IgD-negative memory B cell (primary cell): ENCODE measurements at regions not wholly inside any gene's neighbourhood (a gene's known extent, or its start where the extent isn't known, plus 50 kb on each side); places are given as distances from the start of the nearest gene placed in this dataset.

ENCODE experiments used
- H3K27ac Mint-ChIP-seq, 3 donors: one replicate each; pipeline ENCODE4 v1.8.0; 2020 to 2022; ENCODE audit warnings: mild to moderate bottlenecking in 3 of 3, mixed read lengths in 3 of 3, moderate library complexity in 1 of 3
- H3K27me3 Mint-ChIP-seq: one replicate; pipeline ENCODE4 v1.8.0; 2021; ENCODE audit warnings: mixed read lengths
- H3K36me3 Mint-ChIP-seq: one replicate; pipeline ENCODE4 v1.8.0; 2020; ENCODE audit warnings: mild to moderate bottlenecking, mixed read lengths
- H3K4me1 Mint-ChIP-seq, 3 donors: one replicate each; pipeline ENCODE4 v1.8.0; 2020 to 2022; ENCODE audit warnings: mixed read lengths in 3 of 3, mild to moderate bottlenecking in 1 of 3
- H3K4me3 Mint-ChIP-seq, 4 donors: one replicate each; pipeline ENCODE4 v1.8.0; 2020 to 2022; ENCODE audit warnings: mild to moderate bottlenecking in 4 of 4, mixed read lengths in 4 of 4, moderate library complexity in 3 of 4
- H3K9me3 Mint-ChIP-seq, 3 donors: one replicate each; pipeline ENCODE4 v1.8.0; 2020 to 2021; ENCODE audit warnings: mixed read lengths in 3 of 3, mild to moderate bottlenecking in 1 of 3

DNA sequence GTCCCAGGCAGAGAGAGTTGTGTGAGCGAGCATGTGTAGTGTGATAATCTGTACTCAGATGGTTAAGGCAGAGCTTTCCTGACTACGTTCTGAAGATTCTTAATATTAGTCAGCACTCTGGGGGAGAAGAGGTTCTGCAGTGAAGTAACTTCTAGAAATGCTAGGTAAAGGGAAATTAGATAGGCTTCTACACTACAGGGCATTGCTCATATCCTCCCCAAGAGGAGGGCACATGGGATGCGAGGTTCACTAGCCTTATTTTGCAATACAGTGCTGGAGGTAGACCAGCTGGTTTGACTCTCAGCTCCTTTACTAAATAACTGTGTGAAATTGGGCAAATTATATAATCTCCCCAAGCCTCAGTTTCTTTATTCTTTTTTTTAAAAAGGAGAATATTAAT is 300.3 kb upstream of the PDZRN3 start:
- Mint-ChIP-seq H3K4me1 (no peaks in the 10 kb centered on the region), H3K4me3 (no peak overlapping the region), H3K9me3 (peaks cover 6 to 24% (median 7%) of the 10 kb centered on the region in 3 donors), H3K27ac (no peak overlapping the region), H3K36me3 (no peaks in the 10 kb centered on the region), H3K27me3 (no peaks in the 10 kb centered on the region)

DNA sequence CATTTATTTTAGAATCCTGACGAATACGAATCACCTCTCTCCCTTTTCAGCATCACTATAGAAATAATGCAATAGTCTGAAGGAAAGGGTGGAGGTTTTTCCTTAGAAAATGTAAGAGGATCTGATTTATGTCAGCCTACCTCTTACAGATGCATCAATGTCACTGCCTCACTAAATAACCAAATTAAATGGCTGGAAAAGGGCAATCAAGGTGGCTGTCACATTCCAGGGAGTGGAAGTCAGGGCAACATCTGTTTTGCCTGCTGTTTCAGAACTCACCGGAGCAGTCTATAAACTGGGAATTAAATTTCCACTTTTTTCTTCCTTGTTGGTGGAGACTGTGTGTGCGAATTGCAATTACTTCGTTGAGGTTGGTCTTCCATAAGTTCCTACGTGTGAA is 299.3 kb upstream of the PDZRN3 start:
- Mint-ChIP-seq H3K4me1 (no peaks in the 10 kb centered on the region), H3K27ac (no peak overlapping the region), H3K4me3 (no peak overlapping the region)

DNA sequence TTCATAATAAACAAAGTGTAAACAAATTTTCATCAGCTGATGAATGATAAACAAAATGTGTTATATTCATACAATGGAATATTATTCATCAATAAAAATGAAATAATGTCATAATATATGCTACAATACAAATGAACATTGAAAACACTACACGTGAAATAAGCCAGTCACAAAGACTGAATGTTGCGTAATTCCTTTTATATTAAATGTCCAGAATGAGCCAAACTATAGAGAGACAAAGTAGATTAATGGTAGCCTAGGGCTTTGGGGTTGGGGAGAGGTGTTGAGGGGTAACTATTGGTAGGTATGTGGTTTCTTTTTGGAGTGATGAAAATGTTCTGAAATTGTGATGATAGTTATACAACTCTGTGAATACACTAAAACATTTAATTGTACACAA is 292.9 kb upstream of the PDZRN3 start:
- H3K36me3 Mint-ChIP-seq = no peaks in the 10 kb centered on the region
- H3K27me3 Mint-ChIP-seq = no peaks in the 10 kb centered on the region
- H3K4me3 Mint-ChIP-seq = no peak overlapping the region
- H3K27ac Mint-ChIP-seq = no peak overlapping the region
- H3K9me3 Mint-ChIP-seq = peaks cover 3 to 11% (median 3%) of the 10 kb centered on the region in 3 donors
- H3K4me1 Mint-ChIP-seq = no peaks in the 10 kb centered on the region

More for the DNA sequence above, 299.3 kb upstream of the PDZRN3 start:
- no peaks in the 10 kb centered on the region for H3K36me3 Mint-ChIP-seq
- H3K27me3 Mint-ChIP-seq = no peaks in the 10 kb centered on the region
- peaks cover 5 to 19% (median 6%) of the 10 kb centered on the region in 3 donors for H3K9me3 Mint-ChIP-seq

DNA sequence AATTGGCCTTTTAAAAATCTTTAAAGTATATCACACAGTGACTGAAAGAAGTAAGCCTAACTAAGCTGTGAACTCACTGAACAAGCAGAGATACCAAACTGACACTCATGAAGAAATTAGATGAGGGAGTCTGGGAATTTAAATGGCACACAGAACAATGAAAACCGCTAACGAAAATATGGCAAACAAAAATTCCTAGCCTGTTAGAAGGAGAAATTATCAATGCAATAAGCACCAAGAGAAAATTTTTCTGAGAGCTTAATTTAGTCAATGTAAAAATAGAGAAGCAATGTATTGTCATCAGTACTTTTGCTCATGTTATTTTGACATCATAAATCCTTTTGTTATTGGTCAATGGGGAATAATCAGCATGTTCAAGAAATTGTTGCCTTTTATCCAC is 291.1 kb upstream of the PDZRN3 start:
- no peaks in the 10 kb centered on the region for H3K27me3 Mint-ChIP-seq
- H3K27ac Mint-ChIP-seq = no peak overlapping the region
- H3K4me3 Mint-ChIP-seq = no peak overlapping the region
- H3K9me3 Mint-ChIP-seq = peaks cover 3 to 14% (median 3%) of the 10 kb centered on the region in 3 donors
- H3K4me1 Mint-ChIP-seq = no peaks in the 10 kb centered on the region
- no peaks in the 10 kb centered on the region for H3K36me3 Mint-ChIP-seq

DNA sequence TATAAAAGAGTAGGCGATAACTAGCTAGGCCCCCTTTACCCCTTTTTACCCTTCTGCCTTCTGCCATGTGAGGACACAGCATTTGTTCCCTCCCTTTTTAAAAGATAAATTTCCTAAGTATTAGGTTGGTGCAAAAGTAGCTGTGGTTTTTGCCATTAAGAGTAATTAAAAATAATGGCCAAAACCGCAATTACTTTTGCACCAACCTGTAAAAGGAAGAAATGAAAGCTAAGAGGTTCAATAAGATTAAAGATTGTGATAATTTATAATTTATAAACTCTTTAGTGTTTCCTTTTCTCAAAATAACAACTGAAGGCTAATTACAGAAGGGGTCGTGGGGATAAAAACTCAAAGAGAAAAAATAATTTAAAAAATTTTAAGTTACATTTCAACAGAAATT is 283.5 kb upstream of the PDZRN3 start:
- peaks cover 0 to 2% (median 0%) of the 10 kb centered on the region in 3 donors for H3K4me1 Mint-ChIP-seq
- no peaks in the 10 kb centered on the region for H3K36me3 Mint-ChIP-seq
- H3K4me3 Mint-ChIP-seq = no peak overlapping the region
- H3K27ac Mint-ChIP-seq = no peak overlapping the region
- H3K9me3 Mint-ChIP-seq = peaks cover 5 to 10% (median 6%) of the 10 kb centered on the region in 3 donors
- no peaks in the 10 kb centered on the region for H3K27me3 Mint-ChIP-seq

DNA sequence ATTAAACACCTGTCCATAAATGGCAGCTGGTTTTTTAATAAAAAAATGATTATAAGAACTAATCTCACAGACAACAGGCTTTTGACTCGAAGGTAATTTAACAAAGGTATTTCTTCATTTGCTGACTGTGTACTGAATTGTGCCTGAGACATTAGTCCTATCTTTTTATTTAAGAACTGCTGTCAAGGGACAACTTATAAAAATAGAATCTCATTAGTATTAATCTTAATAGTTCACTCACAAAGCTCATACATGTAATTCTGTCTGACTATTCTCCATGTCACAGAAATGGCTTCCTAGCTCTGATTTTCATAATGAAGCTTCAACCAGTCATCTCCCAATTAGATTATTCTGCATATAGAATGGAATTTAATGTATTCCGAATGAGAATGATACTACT is 276.9 kb upstream of the PDZRN3 start:
- H3K27me3 Mint-ChIP-seq = no peaks in the 10 kb centered on the region
- no peak overlapping the region for H3K4me3 Mint-ChIP-seq
- H3K27ac Mint-ChIP-seq = no peak overlapping the region
- H3K36me3 Mint-ChIP-seq = no peaks in the 10 kb centered on the region
- no peaks in the 10 kb centered on the region for H3K4me1 Mint-ChIP-seq
- H3K9me3 Mint-ChIP-seq = peaks cover 5 to 10% (median 6%) of the 10 kb centered on the region in 3 donors

DNA sequence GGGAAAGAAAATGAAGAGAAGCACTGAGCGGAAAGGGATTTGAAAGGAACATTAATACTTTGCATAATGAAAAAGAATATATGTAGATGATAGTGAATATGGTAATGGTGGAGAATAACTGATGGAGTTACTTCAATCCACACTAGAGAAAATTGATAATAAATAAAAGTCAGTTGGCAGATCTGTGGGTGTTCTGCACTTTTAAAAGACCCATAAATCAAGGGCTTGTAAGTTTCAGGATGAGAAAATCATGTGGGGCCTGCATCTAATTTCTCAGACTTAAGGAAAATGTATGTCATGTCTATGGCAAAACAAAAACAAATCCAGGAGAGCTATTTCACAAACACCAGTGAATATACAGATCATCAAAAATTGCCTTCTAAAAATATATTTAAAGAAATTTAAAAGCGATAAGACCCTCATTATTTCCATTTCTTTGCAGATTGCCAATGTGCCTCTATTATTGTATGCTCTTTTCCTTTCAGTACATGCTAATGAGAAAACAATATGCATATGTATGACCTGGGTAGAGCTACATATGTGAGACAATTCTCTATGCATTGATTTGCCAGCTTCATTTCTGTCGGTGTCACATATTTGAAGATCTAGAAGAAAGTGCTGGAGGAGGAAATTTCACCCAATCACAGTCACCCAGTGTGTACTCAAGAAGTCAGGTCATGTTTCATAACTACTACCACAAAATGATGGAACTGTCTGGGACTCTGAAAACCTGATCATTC is 269.9 kb upstream of the PDZRN3 start:
- Mint-ChIP-seq H3K27ac (no peak overlapping the region), H3K27me3 (no peaks in the 10 kb centered on the region), H3K9me3 (peaks cover under 1 to 2% (median 1%) of the 10 kb centered on the region in 3 donors), H3K36me3 (no peaks in the 10 kb centered on the region), H3K4me3 (no peak overlapping the region), H3K4me1 (no peaks in the 10 kb centered on the region)

DNA sequence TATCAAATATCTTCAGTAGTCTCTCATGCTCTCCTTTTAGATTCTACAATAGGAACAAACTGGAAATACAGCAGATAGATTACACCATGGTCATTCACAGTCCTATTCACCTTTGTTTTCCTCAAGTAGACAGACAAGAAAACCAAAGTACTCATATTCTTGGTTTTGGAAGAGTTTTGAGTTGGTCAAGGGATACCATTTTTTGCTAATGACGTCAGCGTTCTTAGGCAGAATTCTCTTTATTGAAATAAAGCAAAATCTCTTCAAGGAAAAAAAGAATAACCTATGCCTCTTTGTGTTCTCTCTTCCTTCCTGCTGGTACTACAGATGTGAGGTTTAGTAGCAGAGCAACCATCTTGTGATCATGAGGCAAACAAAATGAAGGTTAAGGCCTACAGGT is 268.3 kb upstream of the PDZRN3 start:
- no peaks in the 10 kb centered on the region for H3K4me1 Mint-ChIP-seq
- peaks cover 2 to 4% (median 2%) of the 10 kb centered on the region in 3 donors for H3K9me3 Mint-ChIP-seq
- H3K27me3 Mint-ChIP-seq = no peaks in the 10 kb centered on the region
- H3K36me3 Mint-ChIP-seq = no peaks in the 10 kb centered on the region
- no peak overlapping the region for H3K27ac Mint-ChIP-seq
- H3K4me3 Mint-ChIP-seq = no peak overlapping the region

DNA sequence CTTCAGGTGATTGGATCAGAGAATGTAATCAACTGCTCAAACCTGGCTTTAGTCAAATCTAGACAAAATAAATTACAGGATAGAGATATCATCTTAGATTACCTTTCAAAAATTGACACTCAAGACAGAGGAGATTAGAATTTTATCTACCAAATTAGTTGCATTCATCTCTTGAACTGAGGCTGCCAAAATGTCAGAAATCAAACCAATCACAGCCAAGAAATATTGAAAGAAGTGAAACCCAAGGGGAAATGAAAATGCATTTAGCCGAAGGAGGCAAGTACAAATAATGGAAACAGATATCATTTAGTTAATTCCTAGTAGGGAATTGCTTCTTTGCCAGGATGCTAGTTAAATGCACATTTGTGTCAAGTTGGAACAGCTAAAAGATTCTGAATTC is 261.1 kb upstream of the PDZRN3 start:
- Mint-ChIP-seq H3K4me3 (no peak overlapping the region), H3K9me3 (peaks cover 5 to 17% (median 5%) of the 10 kb centered on the region in 3 donors), H3K27me3 (no peaks in the 10 kb centered on the region), H3K4me1 (no peaks in the 10 kb centered on the region), H3K36me3 (no peaks in the 10 kb centered on the region), H3K27ac (no peak overlapping the region)

DNA sequence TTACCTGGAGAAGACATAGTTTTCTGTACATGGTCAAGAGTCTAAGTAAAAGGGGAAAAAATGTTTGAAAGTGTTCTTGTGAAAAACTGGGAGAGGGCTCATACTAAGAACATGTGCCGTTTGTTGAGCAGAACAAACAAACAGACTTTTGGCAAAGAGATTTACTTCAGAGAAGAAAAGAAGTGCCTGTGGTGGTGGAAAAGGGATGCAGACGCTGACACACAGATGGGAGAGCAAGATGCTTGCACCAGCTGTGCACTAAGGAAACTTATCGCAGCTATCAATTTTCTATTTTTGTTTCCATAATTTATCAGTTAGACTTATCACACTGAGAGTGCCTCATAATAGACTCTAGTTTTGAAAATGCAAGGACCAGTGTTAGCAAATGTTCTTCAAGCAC is 259.6 kb upstream of the PDZRN3 start:
- Mint-ChIP-seq H3K4me3 (no peak overlapping the region), H3K4me1 (no peaks in the 10 kb centered on the region), H3K27ac (no peak overlapping the region), H3K36me3 (no peaks in the 10 kb centered on the region), H3K27me3 (no peaks in the 10 kb centered on the region), H3K9me3 (peaks cover 2 to 22% (median 6%) of the 10 kb centered on the region in 3 donors)

DNA sequence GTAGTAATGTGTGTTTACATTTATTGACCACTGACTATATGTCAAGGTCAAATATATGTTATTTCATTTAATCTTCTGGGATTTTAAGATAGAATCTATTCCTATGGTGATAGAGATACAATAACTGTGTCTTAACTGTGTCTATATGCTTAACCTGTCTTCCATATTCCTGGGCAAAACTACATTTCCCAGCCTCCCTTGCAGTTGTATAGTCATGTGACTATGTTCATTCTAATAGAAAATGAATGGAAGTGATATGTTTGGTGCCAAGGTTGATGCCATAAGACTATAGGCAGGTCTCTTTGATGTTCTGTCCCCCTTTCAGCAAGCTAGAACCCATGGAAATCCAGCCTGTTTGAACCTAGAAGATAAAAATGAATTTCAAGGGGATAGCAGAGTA is 258.8 kb upstream of the PDZRN3 start:
- H3K27me3 Mint-ChIP-seq = no peaks in the 10 kb centered on the region
- no peaks in the 10 kb centered on the region for H3K4me1 Mint-ChIP-seq
- no peak overlapping the region for H3K27ac Mint-ChIP-seq
- no peaks in the 10 kb centered on the region for H3K36me3 Mint-ChIP-seq
- no peak overlapping the region for H3K4me3 Mint-ChIP-seq
- H3K9me3 Mint-ChIP-seq = peaks cover 2 to 22% (median 6%) of the 10 kb centered on the region in 3 donors

DNA sequence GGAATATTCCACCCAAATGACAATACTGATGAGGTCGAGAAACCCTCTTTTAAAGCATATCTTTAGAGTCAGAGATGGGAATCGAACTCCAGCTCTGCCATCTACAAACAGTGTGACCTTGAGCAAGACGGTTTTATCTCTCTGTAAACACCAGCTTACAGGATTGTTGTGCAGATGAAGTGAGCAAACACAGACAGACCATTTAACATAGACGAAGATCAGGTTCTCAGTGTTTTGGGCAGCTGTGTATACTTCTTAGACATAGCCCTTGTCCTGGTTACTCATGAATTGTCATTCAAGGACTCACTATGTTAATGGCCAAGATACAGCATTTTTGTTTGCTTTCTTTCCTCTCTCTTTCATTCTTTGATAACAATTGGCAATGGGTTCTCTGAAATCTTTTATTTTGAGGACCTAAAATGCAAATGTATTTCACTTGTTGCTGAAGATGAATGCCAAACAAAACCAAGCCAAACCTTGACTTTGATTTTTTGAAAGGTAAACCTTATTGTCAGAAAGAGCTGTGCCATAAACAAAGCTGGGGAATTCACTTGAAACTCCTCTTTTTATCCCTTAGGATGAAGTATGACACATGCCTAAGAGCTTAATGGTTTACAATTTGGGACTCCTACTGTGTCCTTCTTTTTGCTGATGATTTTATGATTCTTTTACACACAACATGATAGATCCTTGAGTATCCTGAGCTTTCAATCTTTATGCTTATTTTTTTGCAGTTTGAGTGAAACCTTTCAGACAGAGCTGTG is 250.0 kb upstream of the PDZRN3 start:
- no peak overlapping the region for H3K27ac Mint-ChIP-seq
- no peak overlapping the region for H3K4me3 Mint-ChIP-seq
- H3K9me3 Mint-ChIP-seq = peaks cover 2 to 9% (median 4%) of the 10 kb centered on the region in 3 donors
- no peaks in the 10 kb centered on the region for H3K4me1 Mint-ChIP-seq
- no peaks in the 10 kb centered on the region for H3K36me3 Mint-ChIP-seq
- no peaks in the 10 kb centered on the region for H3K27me3 Mint-ChIP-seq

DNA sequence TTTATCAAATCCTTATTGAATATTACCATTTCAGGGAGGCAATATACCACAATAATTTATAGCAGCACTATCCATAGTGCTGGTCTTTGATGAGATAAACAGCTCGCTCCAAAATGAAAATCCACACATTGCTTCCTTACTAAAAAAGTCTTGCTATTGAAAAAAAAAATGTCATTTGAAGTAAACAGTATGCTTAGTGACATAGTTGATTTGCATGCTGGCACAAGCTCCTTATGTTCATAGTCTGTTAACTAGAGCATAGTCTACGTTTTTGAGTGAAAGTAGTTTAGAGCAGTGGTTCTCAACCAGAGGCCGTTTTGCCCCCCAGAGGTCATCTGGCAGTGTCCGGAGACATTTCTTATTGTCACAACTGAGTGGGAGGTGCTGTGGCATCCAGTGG is 249.4 kb upstream of the PDZRN3 start:
- Mint-ChIP-seq H3K36me3 (no peaks in the 10 kb centered on the region), H3K27ac (no peak overlapping the region), H3K27me3 (no peaks in the 10 kb centered on the region), H3K4me1 (no peaks in the 10 kb centered on the region), H3K9me3 (peaks cover 2 to 8% (median 4%) of the 10 kb centered on the region in 3 donors), H3K4me3 (no peak overlapping the region)

DNA sequence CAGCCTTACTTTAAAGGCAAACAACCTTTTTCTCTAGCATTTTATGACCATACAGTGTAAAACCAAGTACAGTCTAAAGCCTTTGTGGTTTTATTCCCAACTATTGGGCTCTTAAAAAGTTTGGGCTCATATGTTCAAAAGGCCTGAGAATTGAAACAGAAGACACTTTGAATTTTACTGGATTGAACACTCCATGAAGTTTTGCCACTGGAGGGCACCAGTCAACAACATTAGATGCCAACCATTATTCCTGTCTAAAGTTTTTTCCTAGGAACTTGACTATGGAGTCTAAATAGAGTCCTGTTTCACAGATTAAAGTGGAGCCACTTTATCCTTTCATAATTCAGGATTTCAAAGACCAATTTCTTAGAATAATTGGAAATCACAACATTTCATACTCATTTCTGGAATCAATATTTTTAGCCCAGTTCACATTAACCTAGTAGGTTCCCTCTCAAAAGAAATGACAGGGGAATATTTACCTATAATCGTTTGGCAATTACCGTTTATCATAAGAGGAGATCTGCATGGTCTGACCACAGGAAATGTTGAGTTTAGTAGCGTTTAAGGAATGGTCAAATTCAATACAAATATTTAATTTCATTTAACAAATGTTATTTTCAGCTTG is 244.1 kb upstream of the PDZRN3 start:
- H3K4me1 Mint-ChIP-seq = no peaks in the 10 kb centered on the region
- H3K36me3 Mint-ChIP-seq = no peaks in the 10 kb centered on the region
- peaks cover 4 to 8% (median 6%) of the 10 kb centered on the region in 3 donors for H3K9me3 Mint-ChIP-seq
- H3K27ac Mint-ChIP-seq = no peak overlapping the region
- H3K27me3 Mint-ChIP-seq = no peaks in the 10 kb centered on the region
- H3K4me3 Mint-ChIP-seq = no peak overlapping the region

DNA sequence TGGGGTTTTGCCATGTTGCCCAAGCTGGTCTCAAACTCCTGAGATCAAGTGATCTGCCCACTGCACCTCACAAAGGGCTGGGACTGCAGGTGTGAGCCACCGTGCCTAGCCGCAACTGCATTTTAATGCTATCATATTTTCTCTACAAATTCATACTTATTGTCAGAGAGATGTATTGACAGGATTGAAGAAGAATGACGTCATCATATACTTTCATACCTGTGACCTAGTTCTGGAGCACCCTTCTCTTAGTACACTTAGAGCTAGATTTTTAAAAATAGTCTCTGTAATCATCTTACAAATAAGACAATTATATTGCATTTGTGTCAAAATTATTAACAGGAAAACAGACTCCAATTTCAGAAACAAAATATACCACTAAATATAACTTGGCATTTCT is 242.8 kb upstream of the PDZRN3 start:
- H3K36me3 Mint-ChIP-seq = no peaks in the 10 kb centered on the region
- peaks cover 4 to 8% (median 6%) of the 10 kb centered on the region in 3 donors for H3K9me3 Mint-ChIP-seq
- H3K4me3 Mint-ChIP-seq = no peak overlapping the region
- no peaks in the 10 kb centered on the region for H3K27me3 Mint-ChIP-seq
- H3K4me1 Mint-ChIP-seq = no peaks in the 10 kb centered on the region
- H3K27ac Mint-ChIP-seq = no peak overlapping the region
